H1 (cell line): ENCODE measurements at regions not wholly inside any gene's neighbourhood (a gene's known extent, or its start where the extent isn't known, plus 50 kb on each side); places are given as distances from the start of the nearest gene placed in this dataset.

Experiments
- CTCF ChIA-PET: fragments of 300-600 bp; sonication (Branson Sonifier 250); formaldehyde crosslinking; loops from one replicate; lab custom pipeline; 2021; ENCODE audit not compliant: partially characterized antibody; lab: Charles Lee
- POLR2A ChIA-PET: fragments of 300-600 bp; sonication (Branson Sonifier 250); formaldehyde crosslinking; loops from one replicate; lab custom pipeline; 2021; ENCODE audit warnings: inconsistent platforms; ENCODE audit not compliant: partially characterized antibody; lab: Charles Lee
- DNase-seq, 2 experiments: peaks; one replicate each; pipeline versions ENCODE4 v3.0.0 to v3.0.0-alpha.2; 2010 to 2022; ENCODE audit warnings: low spot score in 2 of 2, low read depth in 1 of 2, mixed read lengths in 1 of 2
- FAIRE-seq: peaks from 2 replicates; lab custom pipeline; 2011; peaks lifted over from hg19 to GRCh38; lab: Jason Lieb, UNC
- H2AFZ ChIP-seq: 2 replicates; pipeline ENCODE4 v1.8.1; 2012; ENCODE audit warnings: low read length, inconsistent platforms
- H2AK5ac ChIP-seq: 2 replicates; pipeline ENCODE4 v1.6.1; 2013; ENCODE audit warnings: low read depth, low read length
- H2BK120ac ChIP-seq: replicated peaks from 2 replicates; pipeline ENCODE3; 2013; ENCODE audit warnings: low read depth, low read length, inconsistent platforms
- H2BK12ac ChIP-seq: 2 replicates; pipeline ENCODE4 v1.6.1; 2013; ENCODE audit warnings: low read depth, low read length
- H2BK15ac ChIP-seq: 2 replicates; pipeline ENCODE4 v1.6.1; 2013; ENCODE audit warnings: low read length
- H2BK20ac ChIP-seq: 2 replicates; pipeline ENCODE4 v1.6.1; 2013; ENCODE audit warnings: low read length
- H2BK5ac ChIP-seq: 2 replicates; pipeline ENCODE4 v1.6.1; 2013; ENCODE audit warnings: low read depth, low read length
- H3K14ac ChIP-seq: 2 replicates; pipeline ENCODE4 v1.6.1; 2013; ENCODE audit warnings: inconsistent platforms; ENCODE audit not compliant: insufficient read length
- H3K18ac ChIP-seq: 2 replicates; pipeline ENCODE4 v1.6.1; 2013; ENCODE audit warnings: low read length; ENCODE audit errors: extremely low read depth
- H3K23ac ChIP-seq: 2 replicates; pipeline ENCODE4 v1.6.1; 2013; ENCODE audit warnings: inconsistent platforms; ENCODE audit not compliant: insufficient read length
- H3K23me2 ChIP-seq: 2 replicates; pipeline ENCODE4 v1.6.1; 2013; ENCODE audit warnings: low read depth, low read length
- H3K27ac ChIP-seq: 2 replicates; pipeline ENCODE4 v1.6.1; 2011; ENCODE audit warnings: low read depth, low read length, inconsistent platforms
- H3K27me3 ChIP-seq, 4 experiments: replicated peaks in 1 of 4; 1 replicate in 1 of 4; 2 replicates in 3 of 4; pipeline versions ENCODE4 v1.6.1 to v1.8.1; 2011 to 2013; ENCODE audit warnings: low read length in 3 of 4, mild to moderate bottlenecking in 3 of 4, inconsistent platforms in 2 of 4, mixed read lengths in 2 of 4, moderate library complexity in 1 of 4; ENCODE audit not compliant: control insufficient read depth in 3 of 4, insufficient read depth in 3 of 4; ENCODE audit errors: extremely low read depth in 1 of 4
- H3K36me3 ChIP-seq, 4 experiments: 2 replicates each; pipeline versions ENCODE4 v1.6.1 to v1.8.1; 2011 to 2013; ENCODE audit warnings: mild to moderate bottlenecking in 4 of 4, low read length in 3 of 4, moderate library complexity in 2 of 4, control low read depth in 1 of 4, inconsistent platforms in 1 of 4; ENCODE audit not compliant: insufficient read depth in 4 of 4, control insufficient read depth in 2 of 4
- H3K4ac ChIP-seq: replicated peaks from 2 replicates; pipeline ENCODE3; 2013; ENCODE audit warnings: low read length, low read depth, mixed read lengths, inconsistent platforms; ENCODE audit not compliant: insufficient read length
- H3K4me1 ChIP-seq, 4 experiments: replicated peaks in 1 of 4; 1 replicate in 1 of 4; 2 replicates in 3 of 4; pipeline versions ENCODE4 v1.6.1 to v1.8.1; 2011 to 2013; ENCODE audit warnings: low read length in 3 of 4, inconsistent platforms in 2 of 4, mixed read lengths in 1 of 4; ENCODE audit not compliant: insufficient read depth in 4 of 4, control insufficient read depth in 3 of 4
- H3K4me2 ChIP-seq, 2 experiments: 2 replicates each; pipeline versions ENCODE4 v1.6.1 to v1.8.1; 2011 to 2013; ENCODE audit warnings: low read depth in 2 of 2, low read length in 2 of 2, control low read depth in 1 of 2, inconsistent platforms in 1 of 2, mild to moderate bottlenecking in 1 of 2; ENCODE audit not compliant: insufficient read depth in 1 of 2
- H3K4me3 ChIP-seq, 4 experiments: fragments of 200-600, 300-600 bp in 1 of 4; sonication (generic), shearing (Covaris generic), sonication (Bioruptor Twin) in 1 of 4; 2 replicates each; pipeline versions ENCODE4 v1.5.1 to v1.8.1; 2011 to 2016; ENCODE audit warnings: low read length in 4 of 4, low read depth in 3 of 4, control low read depth in 2 of 4, inconsistent platforms in 2 of 4, mild to moderate bottlenecking in 2 of 4, mixed read lengths in 1 of 4, moderate library complexity in 1 of 4; ENCODE audit not compliant: insufficient read depth in 2 of 4; ENCODE audit errors: extremely low read depth in 1 of 4
- H3K56ac ChIP-seq: replicated peaks from 2 replicates; pipeline ENCODE3; 2013; ENCODE audit warnings: low read depth, mild to moderate bottlenecking, mixed read lengths, low read length, inconsistent platforms; ENCODE audit not compliant: insufficient read length
- H3K79me1 ChIP-seq: 2 replicates; pipeline ENCODE4 v1.6.1; 2013; ENCODE audit warnings: low read depth, low read length, control low read depth
- H3K79me2 ChIP-seq, 2 experiments: 2 replicates each; pipeline versions ENCODE4 v1.6.1 to v1.8.1; 2012 to 2013; ENCODE audit warnings: low read length in 2 of 2, mild to moderate bottlenecking in 2 of 2, inconsistent platforms in 1 of 2; ENCODE audit not compliant: insufficient read depth in 2 of 2, control insufficient read depth in 1 of 2
- H3K9ac ChIP-seq, 4 experiments: replicated peaks in 1 of 4; 1 replicate in 1 of 4; 2 replicates in 3 of 4; pipeline versions ENCODE4 v1.6.1 to v1.8.1; 2011 to 2013; ENCODE audit warnings: low read depth in 3 of 4, low read length in 3 of 4, control low read depth in 2 of 4, mild to moderate bottlenecking in 2 of 4, moderate library complexity in 2 of 4, inconsistent platforms in 1 of 4; ENCODE audit errors: extremely low read depth in 1 of 4
- H3K9me3 ChIP-seq, 2 experiments: 2 replicates each; pipeline versions ENCODE4 v1.6.1 to v1.8.1; 2012 to 2013; ENCODE audit warnings: mild to moderate bottlenecking in 2 of 2, moderate library complexity in 2 of 2, control low read depth in 1 of 2, inconsistent platforms in 1 of 2, low read depth in 1 of 2, low read length in 1 of 2, mixed read lengths in 1 of 2; ENCODE audit not compliant: insufficient read depth in 2 of 2
- H4K20me1 ChIP-seq, 2 experiments: replicated peaks in 1 of 2; 2 replicates each; pipeline versions ENCODE3 to v1.8.1; 2011 to 2013; ENCODE audit warnings: inconsistent platforms in 2 of 2, low read length in 2 of 2, mild to moderate bottlenecking in 1 of 2; ENCODE audit not compliant: insufficient read depth in 2 of 2, control insufficient read depth in 1 of 2
- H4K5ac ChIP-seq: 2 replicates; pipeline ENCODE4 v1.6.1; 2013; ENCODE audit warnings: low read length, low read depth, mixed read lengths, inconsistent platforms; ENCODE audit not compliant: insufficient read length
- H4K8ac ChIP-seq: 2 replicates; pipeline ENCODE4 v1.8.0; 2013; ENCODE audit warnings: mild to moderate bottlenecking, moderate library complexity, low read length, inconsistent platforms; ENCODE audit not compliant: insufficient read depth; ENCODE audit errors: extremely low read depth
- H4K91ac ChIP-seq: replicated peaks from 2 replicates; pipeline ENCODE3; 2013; ENCODE audit warnings: low read length, mixed read lengths, inconsistent platforms; ENCODE audit not compliant: insufficient read length
- BRCA1 ChIP-seq: IDR thresholded peaks from 2 replicates; pipeline ENCODE4 v1.6.1; 2012; ENCODE audit warnings: low read depth, low read length, improper control_type of control experiment
- KDM4A ChIP-seq: IDR thresholded peaks from one replicate; pipeline ENCODE4 v1.7.1; 2012; ENCODE audit warnings: low read depth, mild to moderate bottlenecking, moderate library complexity, low read length, inconsistent platforms; ENCODE audit not compliant: severe bottlenecking
- SP2 ChIP-seq: IDR thresholded peaks from 2 replicates; pipeline ENCODE4 v1.6.1; 2012; ENCODE audit warnings: mild to moderate bottlenecking, low read length, inconsistent platforms
- TBP ChIP-seq: IDR thresholded peaks from 2 replicates; pipeline ENCODE4 v1.6.1; 2011; ENCODE audit warnings: low read depth, low read length, improper control_type of control experiment
- WGBS, 2 experiments: shearing (Covaris generic) in 1 of 2; methylation state at CpG; one replicate each; pipeline versions ENCODE4 v1.1.6 to v1.1.7; 2013 to 2015; ENCODE audit warnings: low lambda C conversion rate in 2 of 2, mixed read lengths in 2 of 2, inconsistent platforms in 1 of 2, low coverage in 1 of 2, missing lambda C conversion rate in 1 of 2; ENCODE audit not compliant: insufficient replicate concordance in 2 of 2, insufficient coverage in 1 of 2, insufficient read length in 1 of 2; ENCODE audit errors: extremely low coverage in 1 of 2, missing lambda C conversion rate in 1 of 2; 5-methylcytosine and 5-hydroxymethylcytosine counted together
- TF ChIP-seq, protein P1 (sequence below): IDR thresholded peaks from 2 replicates; pipeline ENCODE4 v1.6.1; 2011; ENCODE audit warnings: low read length, improper control_type of control experiment

DNA sequence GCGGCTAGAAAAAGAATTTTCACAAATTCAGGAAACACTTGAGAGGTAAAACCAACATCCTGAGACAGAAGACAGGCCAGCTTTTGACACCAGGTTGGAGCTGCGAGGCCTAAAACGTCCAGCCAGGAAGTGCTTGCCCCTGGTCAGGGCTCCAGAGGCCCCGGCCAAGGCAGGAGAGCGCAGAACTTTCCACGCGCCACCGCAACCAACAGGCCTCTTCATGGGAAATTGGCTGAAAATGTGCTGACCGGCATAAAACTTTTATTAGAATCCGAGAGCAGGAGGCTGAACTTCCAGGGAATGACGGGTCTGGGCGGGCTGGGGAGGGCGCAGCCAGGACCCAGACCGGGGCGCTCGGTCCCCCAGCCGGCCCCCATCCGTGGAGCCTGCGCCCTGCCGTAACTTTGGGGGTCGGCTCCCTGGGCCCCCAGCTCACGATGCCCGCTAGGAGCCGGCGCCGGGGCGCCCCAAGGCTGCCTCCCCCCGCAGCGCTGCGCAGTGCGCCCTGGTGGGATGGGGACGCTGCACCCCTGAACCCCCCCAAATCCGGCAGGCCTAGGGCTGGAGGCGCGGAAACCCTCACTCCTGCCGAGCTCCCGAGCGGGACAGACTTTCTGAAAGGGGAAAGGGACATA lies 414.0 kb upstream of the MKI67 start:
- H2BK120ac ChIP-seq: peak overlapping the region; percentile 52
- WGBS, 2 experiments: 9% methylated on average over 20 of the region's 38 CpGs; no CpG with 5 or more reads in 1 of the 2 experiments
- no peaks in the 10 kb centered on the region for H3K36me3 ChIP-seq
- peak overlapping the region; percentile 23 to 57 (median 46) for H3K4me3 ChIP-seq
- peaks cover 2 to 42% (median 33%) of the 10 kb centered on the region in 4 experiments for H3K4me1 ChIP-seq
- H3K79me2 ChIP-seq: no peaks in the 10 kb centered on the region
- peak overlapping the region; percentile 88; the same call in 1 of the 2 replicates for H2BK5ac ChIP-seq
- peaks cover 6% of the 10 kb centered on the region; the same call in 1 of the 2 replicates for H3K23me2 ChIP-seq
- peak overlapping the region; percentile 67 for H3K18ac ChIP-seq
- DNase-seq (peak in 1 of 2 experiments; percentile 62), FAIRE-seq (no peak)
- no peak overlapping the region for H3K4ac ChIP-seq
- H3K79me1 ChIP-seq: no peaks in the 10 kb centered on the region
- peak overlapping the region; percentile 96; the same call in 1 of the 2 replicates for H2BK12ac ChIP-seq
- H3K14ac ChIP-seq: no peak overlapping the region
- H2AK5ac ChIP-seq: no peak overlapping the region
- no peak overlapping the region for H4K8ac ChIP-seq
- no peak overlapping the region for H3K27ac ChIP-seq
- no peak overlapping the region for H2BK20ac ChIP-seq
- H2BK15ac ChIP-seq: no peak overlapping the region
- H3K4me2 ChIP-seq: peak overlapping the region; percentile 88 to 99
- peak overlapping the region in 1 of 4 experiments; percentile 14; a peak in 1 of 7 replicates for H3K9ac ChIP-seq
- TF ChIP-seq, protein P1, sequence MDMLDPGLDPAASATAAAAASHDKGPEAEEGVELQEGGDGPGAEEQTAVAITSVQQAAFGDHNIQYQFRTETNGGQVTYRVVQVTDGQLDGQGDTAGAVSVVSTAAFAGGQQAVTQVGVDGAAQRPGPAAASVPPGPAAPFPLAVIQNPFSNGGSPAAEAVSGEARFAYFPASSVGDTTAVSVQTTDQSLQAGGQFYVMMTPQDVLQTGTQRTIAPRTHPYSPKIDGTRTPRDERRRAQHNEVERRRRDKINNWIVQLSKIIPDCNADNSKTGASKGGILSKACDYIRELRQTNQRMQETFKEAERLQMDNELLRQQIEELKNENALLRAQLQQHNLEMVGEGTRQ: no peak
- 0 out of 2 replicates have a peak, but pooled peaks have one; percentile 14 for TF ChIP-seq TBP
- no peak for TF ChIP-seq SP2
- peak; percentile 70 for TF ChIP-seq KDM4A
- TF ChIP-seq BRCA1: no peak
- H3K9me3 ChIP-seq: no peaks in the 10 kb centered on the region
- H3K56ac ChIP-seq: no peak overlapping the region
- H3K27me3 ChIP-seq: peaks cover 0 to 3% (median under 1%) of the 10 kb centered on the region in 4 experiments; a peak in 1 of 7 replicates
- no peaks in the 10 kb centered on the region for H4K20me1 ChIP-seq
- H3K23ac ChIP-seq: no peak overlapping the region
- POLR2A ChIA-PET: interaction anchor here (0.5 to 1.0 kb wide), 6 partner anchors 13 to 481 kb away, joined by 3 to 4 read pairs (median 4); no protein-coding TSS in a partner anchor
- CTCF ChIA-PET: interaction anchor here (0.5 to 6.1 kb wide), 10 partner anchors 10 to 899 kb away, joined by 3 to 52 read pairs (median 3); no protein-coding TSS in a partner anchor
- H4K91ac ChIP-seq: no peak overlapping the region
- no peak overlapping the region for H4K5ac ChIP-seq
- no peak overlapping the region for H2AFZ ChIP-seq
